DND-41 (cell line): ENCODE measurements at regions not wholly inside any gene's neighbourhood (a gene's known extent, or its start where the extent isn't known, plus 50 kb on each side); places are given as distances from the start of the nearest gene placed in this dataset.

Source experiments
- ATAC-seq: fragments of 200-7000 bp; cut with Tn5 transposase; 3 replicates; pipeline ENCODE4 v1.9.1; 2021; ENCODE audit warnings: low read depth; ENCODE audit not compliant: insufficient read depth
- DNase-seq: peaks from one replicate; pipeline ENCODE4 v3.0.0-alpha.2; 2020
- H2AFZ ChIP-seq: 2 replicates; pipeline ENCODE4 v1.6.0; 2012; ENCODE audit warnings: low read depth, low read length
- H3K27ac ChIP-seq: 2 replicates; pipeline ENCODE4 v1.5.1; 2012; ENCODE audit warnings: low read length, inconsistent platforms
- H3K27me3 ChIP-seq: fragments of 200-600 bp; sonication (generic); 2 replicates; pipeline ENCODE4 v1.6.0; 2012; ENCODE audit warnings: low read length, mild to moderate bottlenecking, inconsistent platforms; ENCODE audit not compliant: insufficient read depth, poor library complexity
- H3K36me3 ChIP-seq: 2 replicates; pipeline ENCODE4 v1.5.1; 2012; ENCODE audit warnings: low read length, inconsistent platforms; ENCODE audit not compliant: insufficient read depth
- H3K4me1 ChIP-seq: 2 replicates; pipeline ENCODE4 v1.5.1; 2012; ENCODE audit warnings: mild to moderate bottlenecking, low read length; ENCODE audit not compliant: insufficient read depth
- H3K4me2 ChIP-seq: 2 replicates; pipeline ENCODE4 v1.6.0; 2012; ENCODE audit warnings: mild to moderate bottlenecking, moderate library complexity, low read length, inconsistent platforms; ENCODE audit not compliant: insufficient read depth
- H3K4me3 ChIP-seq, 2 experiments: fragments of 200-600 bp in 1 of 2; shearing (Covaris generic) in 1 of 2; 2 replicates each; pipeline ENCODE4 v1.5.1; 2012 to 2016; ENCODE audit warnings: inconsistent platforms in 2 of 2, low read length in 2 of 2, mild to moderate bottlenecking in 2 of 2, low read depth in 1 of 2, moderate library complexity in 1 of 2
- H3K79me2 ChIP-seq: 2 replicates; pipeline ENCODE4 v1.6.0; 2012; ENCODE audit warnings: low read length, inconsistent platforms; ENCODE audit not compliant: insufficient read depth
- H3K9ac ChIP-seq: 2 replicates; pipeline ENCODE4 v1.6.0; 2012; ENCODE audit warnings: low read depth, mild to moderate bottlenecking, inconsistent platforms, low read length, moderate library complexity
- H3K9me3 ChIP-seq: 2 replicates; pipeline ENCODE4 v1.5.1; 2012; ENCODE audit warnings: low read length, moderate library complexity, mild to moderate bottlenecking, inconsistent platforms; ENCODE audit not compliant: insufficient read depth, severe bottlenecking
- H4K20me1 ChIP-seq: 2 replicates; pipeline ENCODE4 v1.6.0; 2012; ENCODE audit warnings: low read length; ENCODE audit not compliant: insufficient read depth
- EZH2 ChIP-seq: IDR thresholded peaks from 3 replicates; pipeline ENCODE4 v1.6.1; 2012; ENCODE audit warnings: borderline replicate concordance, low read depth, mild to moderate bottlenecking, moderate library complexity, low read length, inconsistent platforms; ENCODE audit not compliant: severe bottlenecking
- TF ChIP-seq, protein P1 (sequence below): IDR thresholded peaks from 2 replicates; pipeline ENCODE4 v1.5.1; 2012; ENCODE audit warnings: borderline replicate concordance, low read length, moderate library complexity, mild to moderate bottlenecking; ENCODE audit not compliant: poor library complexity, severe bottlenecking; ENCODE audit errors: extremely low read depth

DNA sequence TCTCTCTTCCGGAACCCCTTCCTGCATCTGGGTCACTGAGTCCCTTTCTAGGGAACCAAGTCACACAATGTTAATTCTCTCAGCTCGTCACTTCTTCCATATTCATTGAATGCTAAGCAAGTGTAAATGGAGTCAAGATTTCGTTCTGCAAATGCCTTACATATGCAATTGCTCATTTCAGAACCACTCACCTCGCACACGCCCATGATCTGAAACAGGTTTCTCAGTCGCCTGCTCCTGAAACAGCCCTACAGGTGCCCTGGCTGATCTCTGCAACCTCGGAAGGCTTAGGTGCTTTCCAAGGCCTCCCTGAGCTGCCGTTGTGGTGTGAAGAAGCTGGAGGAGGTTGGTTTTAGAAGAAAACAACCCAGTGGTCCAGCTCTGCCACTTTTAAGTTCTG lies 100.8 kb upstream of the MSX1 start:
- Histone ChIP-seq H3K4me3 (no peak overlapping the region), H3K36me3 (no peaks in the 10 kb centered on the region), H3K79me2 (no peaks in the 10 kb centered on the region), H2AFZ (no peak overlapping the region), H4K20me1 (no peaks in the 10 kb centered on the region), H3K27me3 (no peaks in the 10 kb centered on the region), H3K4me1 (no peaks in the 10 kb centered on the region; the same call in 1 of the 2 replicates), H3K9ac (no peak overlapping the region), H3K9me3 (no peaks in the 10 kb centered on the region), H3K27ac (no peak overlapping the region), H3K4me2 (no peak overlapping the region)
- TF ChIP-seq EZH2: no peak
- TF ChIP-seq, protein P1, sequence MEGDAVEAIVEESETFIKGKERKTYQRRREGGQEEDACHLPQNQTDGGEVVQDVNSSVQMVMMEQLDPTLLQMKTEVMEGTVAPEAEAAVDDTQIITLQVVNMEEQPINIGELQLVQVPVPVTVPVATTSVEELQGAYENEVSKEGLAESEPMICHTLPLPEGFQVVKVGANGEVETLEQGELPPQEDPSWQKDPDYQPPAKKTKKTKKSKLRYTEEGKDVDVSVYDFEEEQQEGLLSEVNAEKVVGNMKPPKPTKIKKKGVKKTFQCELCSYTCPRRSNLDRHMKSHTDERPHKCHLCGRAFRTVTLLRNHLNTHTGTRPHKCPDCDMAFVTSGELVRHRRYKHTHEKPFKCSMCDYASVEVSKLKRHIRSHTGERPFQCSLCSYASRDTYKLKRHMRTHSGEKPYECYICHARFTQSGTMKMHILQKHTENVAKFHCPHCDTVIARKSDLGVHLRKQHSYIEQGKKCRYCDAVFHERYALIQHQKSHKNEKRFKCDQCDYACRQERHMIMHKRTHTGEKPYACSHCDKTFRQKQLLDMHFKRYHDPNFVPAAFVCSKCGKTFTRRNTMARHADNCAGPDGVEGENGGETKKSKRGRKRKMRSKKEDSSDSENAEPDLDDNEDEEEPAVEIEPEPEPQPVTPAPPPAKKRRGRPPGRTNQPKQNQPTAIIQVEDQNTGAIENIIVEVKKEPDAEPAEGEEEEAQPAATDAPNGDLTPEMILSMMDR: no peak
- ATAC-seq (no peak), DNase-seq (no peak)

DNA sequence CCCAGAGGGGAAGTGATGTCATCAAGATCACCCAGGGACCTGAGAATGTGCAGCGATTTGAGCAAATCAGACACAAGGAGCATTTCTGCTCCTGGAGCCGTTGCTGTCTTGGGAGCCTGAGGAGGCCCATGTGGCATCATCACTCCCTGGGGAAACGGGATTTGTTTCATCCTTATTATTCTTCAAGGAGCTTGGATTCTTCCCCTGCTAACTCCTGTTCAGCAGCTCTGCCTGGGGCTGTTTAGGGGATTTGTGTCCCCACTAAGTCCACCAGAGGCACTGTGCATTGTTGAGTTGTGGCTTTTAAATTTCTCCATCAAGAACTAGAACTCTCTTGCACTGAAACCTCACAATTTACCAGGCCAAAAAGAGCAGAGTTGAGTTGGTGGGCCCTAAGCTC lies 104.2 kb upstream of the MSX1 start:
- no peaks in the 10 kb centered on the region for H3K4me1 ChIP-seq
- no peaks in the 10 kb centered on the region for H4K20me1 ChIP-seq
- ATAC-seq (no peak), DNase-seq (no peak)
- no peak overlapping the region for H2AFZ ChIP-seq
- no peaks in the 10 kb centered on the region for H3K27me3 ChIP-seq
- TF ChIP-seq EZH2: no peak
- TF ChIP-seq, protein P1: no peak
- no peaks in the 10 kb centered on the region for H3K36me3 ChIP-seq
- H3K9me3 ChIP-seq: no peaks in the 10 kb centered on the region
- H3K4me3 ChIP-seq: no peak overlapping the region
- no peak overlapping the region for H3K9ac ChIP-seq
- no peak overlapping the region for H3K27ac ChIP-seq
- H3K4me2 ChIP-seq: no peak overlapping the region
- no peaks in the 10 kb centered on the region for H3K79me2 ChIP-seq

DNA sequence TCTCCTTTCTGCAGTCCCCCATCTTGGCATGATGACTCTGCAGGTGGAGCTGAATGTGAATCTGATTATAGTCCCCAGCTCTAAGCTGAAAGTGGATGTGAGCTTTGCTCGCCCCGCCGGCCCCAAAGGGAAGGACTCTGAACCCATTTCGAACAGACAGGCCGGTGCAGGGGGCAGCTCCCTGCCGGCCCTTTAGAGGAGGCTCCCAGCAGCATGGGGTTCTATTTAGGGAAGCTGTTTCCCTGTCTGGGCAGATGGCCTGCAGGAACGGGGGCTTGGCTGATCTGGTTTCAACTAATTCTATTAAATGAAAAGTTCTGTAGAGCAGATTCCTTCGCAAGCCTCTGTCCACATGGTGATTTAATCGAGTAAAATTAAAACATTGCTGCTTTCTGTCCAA lies 104.8 kb upstream of the MSX1 start:
- Histone ChIP-seq H3K27ac (no peak overlapping the region), H2AFZ (no peak overlapping the region), H3K4me2 (no peak overlapping the region), H3K9ac (no peak overlapping the region), H3K36me3 (no peaks in the 10 kb centered on the region), H3K27me3 (no peaks in the 10 kb centered on the region), H3K4me3 (no peak overlapping the region), H3K4me1 (no peaks in the 10 kb centered on the region), H3K79me2 (no peaks in the 10 kb centered on the region), H3K9me3 (no peaks in the 10 kb centered on the region), H4K20me1 (no peaks in the 10 kb centered on the region)
- ATAC-seq (no peak), DNase-seq (no peak)
- TF ChIP-seq, protein P1: no peak
- TF ChIP-seq EZH2: no peak

DNA sequence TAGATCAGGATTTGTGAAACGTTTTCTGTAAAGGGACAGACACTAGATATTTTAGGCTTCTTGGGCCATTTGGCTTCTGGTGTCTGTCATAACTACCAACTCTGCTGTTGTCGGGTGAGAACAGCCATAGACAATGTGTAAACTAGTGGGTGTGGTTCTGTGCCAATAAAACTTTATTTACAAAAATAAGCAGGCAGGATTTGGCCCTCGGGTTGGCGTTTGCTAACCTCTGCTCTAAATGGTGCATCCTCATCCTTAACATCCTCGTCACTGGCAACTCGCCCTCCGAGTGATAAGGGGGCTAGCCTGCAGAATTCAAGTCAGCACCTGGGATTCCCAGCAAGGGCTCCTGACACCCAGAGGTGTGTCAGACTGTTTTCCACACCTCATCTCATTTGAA lies 105.8 kb upstream of the MSX1 start:
- no peaks in the 10 kb centered on the region for H3K27me3 ChIP-seq
- H3K4me1 ChIP-seq: no peaks in the 10 kb centered on the region
- DNase-seq (no peak), ATAC-seq (no peak)
- no peaks in the 10 kb centered on the region for H4K20me1 ChIP-seq
- no peak overlapping the region for H3K4me2 ChIP-seq
- H3K4me3 ChIP-seq: no peak overlapping the region
- no peak overlapping the region for H3K9ac ChIP-seq
- H3K79me2 ChIP-seq: no peaks in the 10 kb centered on the region
- no peaks in the 10 kb centered on the region for H3K36me3 ChIP-seq
- no peaks in the 10 kb centered on the region for H3K9me3 ChIP-seq
- TF ChIP-seq EZH2: no peak
- TF ChIP-seq, protein P1: no peak
- no peak overlapping the region for H2AFZ ChIP-seq
- H3K27ac ChIP-seq: no peak overlapping the region
